ENCODE measurements at regions not wholly inside any gene's neighbourhood (a gene's known extent, or its start where the extent isn't known, plus 50 kb on each side); places are given as distances from the start of the nearest gene placed in this dataset.

DNA sequence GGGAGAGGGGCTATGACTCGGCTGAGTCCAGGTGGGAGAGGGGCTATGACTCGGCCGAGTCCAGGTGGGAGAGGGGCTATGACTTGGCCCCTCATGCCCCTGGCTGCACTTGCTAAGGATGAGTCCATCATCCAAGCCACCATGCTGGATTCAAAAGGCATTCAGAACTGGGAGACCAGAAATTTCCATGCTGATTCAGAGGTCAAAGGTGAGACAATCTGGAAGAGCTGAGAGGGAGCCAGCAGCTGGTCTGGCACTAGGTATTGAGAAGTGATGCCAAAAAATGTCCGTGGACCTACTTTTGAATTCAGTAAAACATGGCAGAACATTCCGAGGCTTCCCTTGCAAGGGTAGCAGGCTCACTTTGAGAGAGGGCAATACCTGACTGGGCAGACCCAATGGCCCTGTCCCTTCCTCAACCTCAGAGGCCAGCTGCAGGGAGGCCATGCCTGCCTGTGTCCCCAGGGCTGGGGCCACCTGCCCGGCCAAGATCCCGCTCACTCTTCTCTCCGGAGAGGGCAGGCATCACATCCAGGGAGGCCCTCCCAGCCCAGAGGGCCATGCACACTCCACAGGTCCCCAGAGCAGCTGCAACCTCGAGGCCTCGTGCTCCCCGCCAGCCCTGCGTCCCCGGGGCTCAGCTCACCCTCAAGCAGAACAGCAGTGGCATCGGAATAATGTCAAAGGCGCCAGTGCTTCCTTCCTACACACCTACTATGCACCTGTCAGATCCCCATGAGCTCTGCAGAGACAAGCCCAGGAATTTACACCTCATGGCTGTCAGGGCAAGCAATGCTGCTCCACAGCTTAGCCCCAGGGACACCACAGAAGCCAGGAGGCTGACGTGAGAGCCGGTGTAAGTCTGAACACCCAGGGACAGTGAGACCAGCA, 80.2 kb upstream of the GPC1 start:
- TF ChIP-seq, protein P1, sequence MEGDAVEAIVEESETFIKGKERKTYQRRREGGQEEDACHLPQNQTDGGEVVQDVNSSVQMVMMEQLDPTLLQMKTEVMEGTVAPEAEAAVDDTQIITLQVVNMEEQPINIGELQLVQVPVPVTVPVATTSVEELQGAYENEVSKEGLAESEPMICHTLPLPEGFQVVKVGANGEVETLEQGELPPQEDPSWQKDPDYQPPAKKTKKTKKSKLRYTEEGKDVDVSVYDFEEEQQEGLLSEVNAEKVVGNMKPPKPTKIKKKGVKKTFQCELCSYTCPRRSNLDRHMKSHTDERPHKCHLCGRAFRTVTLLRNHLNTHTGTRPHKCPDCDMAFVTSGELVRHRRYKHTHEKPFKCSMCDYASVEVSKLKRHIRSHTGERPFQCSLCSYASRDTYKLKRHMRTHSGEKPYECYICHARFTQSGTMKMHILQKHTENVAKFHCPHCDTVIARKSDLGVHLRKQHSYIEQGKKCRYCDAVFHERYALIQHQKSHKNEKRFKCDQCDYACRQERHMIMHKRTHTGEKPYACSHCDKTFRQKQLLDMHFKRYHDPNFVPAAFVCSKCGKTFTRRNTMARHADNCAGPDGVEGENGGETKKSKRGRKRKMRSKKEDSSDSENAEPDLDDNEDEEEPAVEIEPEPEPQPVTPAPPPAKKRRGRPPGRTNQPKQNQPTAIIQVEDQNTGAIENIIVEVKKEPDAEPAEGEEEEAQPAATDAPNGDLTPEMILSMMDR (conservative IDR thresholded peaks at IDR 0.05; ENCODE audit: low read depth, low read length), result no peak
- TF ChIP-seq POLR2A (IDR thresholded peaks at IDR 0.05; ENCODE audit: low read depth, low read length) (no peak), SMC3 (IDR thresholded peaks at IDR 0.05; ENCODE audit: low read depth, low read length) (no peak), MXI1 (IDR thresholded peaks at IDR 0.05; ENCODE audit: borderline replicate concordance, low read depth, low read length) (no peak), RAD21 (IDR thresholded peaks at IDR 0.05; ENCODE audit: low read length) (no peak), CEBPB (IDR thresholded peaks at IDR 0.05; ENCODE audit: low read depth, low read length) (no peak), MAFK (IDR thresholded peaks at IDR 0.05; ENCODE audit: low read depth, low read length) (no peak), RFX5 (IDR thresholded peaks at IDR 0.05; ENCODE audit: low read depth, low read length) (no peak), BHLHE40 (IDR thresholded peaks at IDR 0.05; ENCODE audit: low read depth, low read length) (no peak), NFE2L2 (IDR thresholded peaks at IDR 0.05; ENCODE audit: low read depth, low read length) (no peak), MAZ (IDR thresholded peaks at IDR 0.05; ENCODE audit: borderline replicate concordance, low read depth, low read length) (no peak)

All from IMR-90 (cell line).